ENCODE measurements at regions not wholly inside any gene's neighbourhood (a gene's known extent, or its start where the extent isn't known, plus 50 kb on each side); places are given as distances from the start of the nearest gene placed in this dataset.

DNA sequence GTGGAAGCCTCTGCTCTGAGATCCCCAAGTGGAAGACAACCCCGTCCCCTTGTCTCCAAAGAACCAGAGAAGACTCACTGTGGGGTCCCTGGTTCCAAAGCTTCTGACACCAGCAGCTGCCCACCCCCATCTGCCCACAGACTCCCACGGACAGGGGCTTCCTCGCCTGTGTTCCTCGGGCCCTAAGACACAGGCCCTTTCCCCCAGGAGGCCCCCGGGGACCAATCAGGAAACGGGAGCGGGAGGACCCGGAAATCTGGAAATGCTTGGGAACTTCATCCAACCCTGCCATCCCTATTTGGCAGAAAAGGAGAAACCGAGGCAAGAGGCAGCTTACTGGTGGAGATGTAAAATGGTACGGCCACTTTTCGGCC is 113.1 kb downstream of the NCOR2 start:
- H3K27me3 ChIP-seq (ENCODE audit: insufficient read depth, poor library complexity, severe bottlenecking) = no peaks in the 10 kb centered on the region
- H3K27ac ChIP-seq (replicated peaks) = no peak overlapping the region
- H3K4me3 ChIP-seq (replicated peaks; ENCODE audit: insufficient read depth, low read length) = no peak overlapping the region
- no peak for DNase-seq (ENCODE audit: low read depth in 1 of 2, low spot score in 1 of 2)
- TF ChIP-seq CTCF (IDR thresholded peaks at IDR 0.05; ENCODE audit: insufficient read depth, low read length) = no peak
- TF ChIP-seq GABPA (IDR thresholded peaks at IDR 0.05; ENCODE audit: low read depth) = no peak
- TF ChIP-seq POLR2AphosphoS5 (IDR thresholded peaks at IDR 0.05; ENCODE audit: low read depth) = no peak

DNA sequence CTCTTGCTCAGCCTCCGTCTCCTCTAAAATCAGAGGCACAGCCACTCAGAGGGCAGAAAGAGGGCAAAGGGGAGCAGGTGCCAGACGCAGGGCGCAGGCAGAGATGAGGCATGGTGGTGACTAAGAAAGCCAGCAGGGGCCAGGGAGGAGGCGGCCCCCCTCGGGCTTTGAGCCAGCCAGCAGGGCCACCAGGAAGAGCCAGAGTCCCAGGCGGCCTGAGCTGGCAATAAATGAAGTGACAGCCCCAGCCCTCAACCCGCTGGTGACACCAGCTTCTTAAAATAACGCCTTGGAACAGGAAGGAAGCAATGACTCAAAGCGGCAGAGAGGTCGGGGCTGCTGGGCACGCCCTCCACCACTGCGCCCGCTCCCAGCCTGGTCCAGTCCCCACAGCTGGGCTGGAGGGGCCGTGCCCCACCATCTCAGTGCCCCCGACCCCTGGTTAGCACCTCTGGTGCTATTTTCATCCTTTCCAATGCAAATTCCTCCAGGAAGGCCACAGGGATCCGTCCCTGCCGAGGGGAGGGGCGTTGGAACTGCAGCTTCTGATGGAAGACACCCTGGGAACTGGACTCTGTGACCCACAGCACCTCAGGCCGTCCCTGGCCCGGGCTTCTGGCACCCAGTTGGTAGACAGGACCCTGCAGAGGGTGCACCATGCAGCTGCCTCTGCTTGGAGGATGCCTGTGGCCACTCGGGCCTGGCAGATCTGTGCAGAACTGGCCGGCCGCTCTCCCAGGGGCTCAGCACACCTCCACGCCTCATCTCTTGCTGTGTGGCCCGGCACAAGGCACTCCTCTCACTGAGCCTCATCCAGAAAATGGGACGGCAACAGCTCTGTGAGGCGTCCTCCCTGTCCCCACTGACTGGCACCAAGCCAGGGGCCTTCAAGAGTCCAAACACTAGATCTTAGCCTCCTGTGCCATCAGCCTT is 113.7 kb downstream of the NCOR2 start:
- Histone ChIP-seq H3K4me3 (replicated peaks; ENCODE audit: insufficient read depth, low read length) (no peak overlapping the region), H3K27me3 (ENCODE audit: insufficient read depth, poor library complexity, severe bottlenecking) (no peaks in the 10 kb centered on the region), H3K27ac (replicated peaks) (peak overlapping the region; percentile 47)
- no peak; the same call in 1 of the 2 replicates for TF ChIP-seq GABPA (IDR thresholded peaks at IDR 0.05; ENCODE audit: low read depth)
- no peak for TF ChIP-seq POLR2AphosphoS5 (IDR thresholded peaks at IDR 0.05; ENCODE audit: low read depth)
- peak; percentile 77 to 88 for DNase-seq (ENCODE audit: low read depth in 1 of 2, low spot score in 1 of 2)

- Histone ChIP-seq H3K27ac (replicated peaks) (peak overlapping the region; percentile 47), H3K4me3 (replicated peaks; ENCODE audit: insufficient read depth, low read length) (no peak overlapping the region)
These were observed 114.7 kb downstream of the NCOR2 start for GRCh38 chr12:124452576-124453331.

More at GRCh38 chr12:124452576-124453331, 114.7 kb downstream of the NCOR2 start:
- no peaks in the 10 kb centered on the region for H3K27me3 ChIP-seq (ENCODE audit: insufficient read depth, poor library complexity, severe bottlenecking)
- DNase-seq (ENCODE audit: low read depth in 1 of 2, low spot score in 1 of 2) = no peak
- TF ChIP-seq SPI1 (IDR thresholded peaks at IDR 0.05; ENCODE audit: borderline replicate concordance, low read depth) = no peak
- no peak for TF ChIP-seq POLR2AphosphoS5 (IDR thresholded peaks at IDR 0.05; ENCODE audit: low read depth)
- TF ChIP-seq REST (IDR thresholded peaks at IDR 0.05; ENCODE audit: insufficient replicate concordance, low read depth) = no peak
- no peak for TF ChIP-seq GABPA (IDR thresholded peaks at IDR 0.05; ENCODE audit: low read depth)
- TF ChIP-seq CTCF (IDR thresholded peaks at IDR 0.05; ENCODE audit: insufficient read depth, low read length) = no peak

Data from HL-60 (cell line).